Endothelial cell (in vitro differentiated cells): ENCODE measurements at regions not wholly inside any gene's neighbourhood (a gene's known extent, or its start where the extent isn't known, plus 50 kb on each side); places are given as distances from the start of the nearest gene placed in this dataset.

ENCODE experiments used
- DNase-seq: peaks from one replicate; pipeline ENCODE4 v3.0.0; 2021; ENCODE audit warnings: low spot score
- H3K27ac Mint-ChIP-seq: one replicate; pipeline ENCODE4 v1.8.0; 2021; ENCODE audit warnings: mixed read lengths, inconsistent platforms; ENCODE audit not compliant: unreplicated experiment
- H3K27me3 Mint-ChIP-seq: one replicate; pipeline ENCODE4 v1.8.0; 2021; ENCODE audit warnings: mild to moderate bottlenecking, moderate library complexity, mixed read lengths, inconsistent platforms; ENCODE audit not compliant: unreplicated experiment
- H3K36me3 Mint-ChIP-seq: one replicate; pipeline ENCODE4 v1.8.0; 2021; ENCODE audit warnings: mild to moderate bottlenecking, low read depth, mixed read lengths, inconsistent platforms; ENCODE audit not compliant: unreplicated experiment
- H3K4me1 Mint-ChIP-seq: one replicate; pipeline ENCODE4 v1.8.0; 2021; ENCODE audit warnings: mild to moderate bottlenecking, mixed read lengths, inconsistent platforms; ENCODE audit not compliant: unreplicated experiment
- H3K4me3 Mint-ChIP-seq: one replicate; pipeline ENCODE4 v1.8.0; 2021; ENCODE audit warnings: mild to moderate bottlenecking, mixed read lengths, inconsistent platforms; ENCODE audit not compliant: unreplicated experiment
- H3K9me3 Mint-ChIP-seq: one replicate; pipeline ENCODE4 v1.8.0; 2021; ENCODE audit warnings: mixed read lengths, inconsistent platforms; ENCODE audit not compliant: unreplicated experiment
- TF ChIP-seq, protein P1 (sequence below): fragments of 200-600 bp; sonication (generic); IDR thresholded peaks from one replicate; pipeline ENCODE4 v1.5.0; 2021; ENCODE audit warnings: antibody characterized with exemption; ENCODE audit not compliant: unreplicated experiment

GRCh38 chr18:40235836-40236235, 1719.2 kb upstream of the PIK3C3 start:
- Mint-ChIP-seq H3K4me1 (no peaks in the 10 kb centered on the region), H3K27ac (no peak overlapping the region), H3K27me3 (no peaks in the 10 kb centered on the region), H3K4me3 (no peak overlapping the region), H3K9me3 (no peaks in the 10 kb centered on the region), H3K36me3 (no peaks in the 10 kb centered on the region)
- TF ChIP-seq, protein P1, sequence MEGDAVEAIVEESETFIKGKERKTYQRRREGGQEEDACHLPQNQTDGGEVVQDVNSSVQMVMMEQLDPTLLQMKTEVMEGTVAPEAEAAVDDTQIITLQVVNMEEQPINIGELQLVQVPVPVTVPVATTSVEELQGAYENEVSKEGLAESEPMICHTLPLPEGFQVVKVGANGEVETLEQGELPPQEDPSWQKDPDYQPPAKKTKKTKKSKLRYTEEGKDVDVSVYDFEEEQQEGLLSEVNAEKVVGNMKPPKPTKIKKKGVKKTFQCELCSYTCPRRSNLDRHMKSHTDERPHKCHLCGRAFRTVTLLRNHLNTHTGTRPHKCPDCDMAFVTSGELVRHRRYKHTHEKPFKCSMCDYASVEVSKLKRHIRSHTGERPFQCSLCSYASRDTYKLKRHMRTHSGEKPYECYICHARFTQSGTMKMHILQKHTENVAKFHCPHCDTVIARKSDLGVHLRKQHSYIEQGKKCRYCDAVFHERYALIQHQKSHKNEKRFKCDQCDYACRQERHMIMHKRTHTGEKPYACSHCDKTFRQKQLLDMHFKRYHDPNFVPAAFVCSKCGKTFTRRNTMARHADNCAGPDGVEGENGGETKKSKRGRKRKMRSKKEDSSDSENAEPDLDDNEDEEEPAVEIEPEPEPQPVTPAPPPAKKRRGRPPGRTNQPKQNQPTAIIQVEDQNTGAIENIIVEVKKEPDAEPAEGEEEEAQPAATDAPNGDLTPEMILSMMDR: no peak
- no peak for DNase-seq

- H3K27ac Mint-ChIP-seq: no peak overlapping the region
- no peaks in the 10 kb centered on the region for H3K36me3 Mint-ChIP-seq
- H3K9me3 Mint-ChIP-seq: no peaks in the 10 kb centered on the region
- DNase-seq: no peak
- H3K4me1 Mint-ChIP-seq: no peaks in the 10 kb centered on the region
- TF ChIP-seq, protein P1: no peak
- no peak overlapping the region for H3K4me3 Mint-ChIP-seq
- no peaks in the 10 kb centered on the region for H3K27me3 Mint-ChIP-seq
These were observed 1719.7 kb upstream of the PIK3C3 start for GRCh38 chr18:40235323-40235722.

DNA sequence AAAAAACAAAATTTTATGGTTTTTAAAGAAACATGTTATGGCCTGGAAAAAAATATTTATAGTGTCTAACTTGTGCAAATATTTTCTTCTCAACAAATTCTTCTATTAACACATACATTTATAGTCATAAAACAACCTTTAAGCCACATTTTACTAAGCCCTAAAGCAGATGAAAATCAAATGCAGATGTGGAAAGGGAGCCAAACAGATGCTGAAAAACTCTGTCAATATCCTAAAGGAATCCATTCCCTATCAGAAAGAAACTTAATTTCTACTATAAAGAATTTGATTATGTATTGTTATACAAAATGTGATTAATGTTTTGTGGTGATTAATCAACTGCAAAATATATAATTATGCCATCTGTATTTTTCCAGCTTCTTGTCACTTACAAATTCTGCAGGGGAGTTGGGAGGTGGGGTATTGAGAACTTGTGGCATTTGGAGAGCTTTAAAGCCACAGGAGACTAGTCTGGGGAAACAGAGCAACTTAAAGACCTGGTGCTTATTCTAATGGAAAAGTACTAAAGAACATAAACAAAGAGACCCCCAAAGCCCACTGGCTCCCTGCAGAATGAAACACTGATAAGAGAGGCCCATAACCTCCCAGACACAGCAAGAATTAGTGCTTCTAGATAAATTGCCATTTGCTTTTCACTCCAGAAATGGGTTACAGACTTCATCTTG, 1721.0 kb upstream of the PIK3C3 start:
- no peak overlapping the region for H3K27ac Mint-ChIP-seq
- TF ChIP-seq, protein P1: no peak
- no peak overlapping the region for H3K4me3 Mint-ChIP-seq
- no peaks in the 10 kb centered on the region for H3K4me1 Mint-ChIP-seq
- no peaks in the 10 kb centered on the region for H3K9me3 Mint-ChIP-seq
- no peak for DNase-seq
- no peaks in the 10 kb centered on the region for H3K27me3 Mint-ChIP-seq
- H3K36me3 Mint-ChIP-seq: no peaks in the 10 kb centered on the region

- no peak overlapping the region for H3K27ac Mint-ChIP-seq
- H3K9me3 Mint-ChIP-seq: no peaks in the 10 kb centered on the region
- H3K36me3 Mint-ChIP-seq: no peaks in the 10 kb centered on the region
- H3K4me1 Mint-ChIP-seq: no peaks in the 10 kb centered on the region
- H3K27me3 Mint-ChIP-seq: no peaks in the 10 kb centered on the region
- no peak overlapping the region for H3K4me3 Mint-ChIP-seq
- no peak for DNase-seq
- TF ChIP-seq, protein P1: no peak
These were observed 1732.3 kb upstream of the PIK3C3 start for GRCh38 chr18:40222776-40223175.

DNA sequence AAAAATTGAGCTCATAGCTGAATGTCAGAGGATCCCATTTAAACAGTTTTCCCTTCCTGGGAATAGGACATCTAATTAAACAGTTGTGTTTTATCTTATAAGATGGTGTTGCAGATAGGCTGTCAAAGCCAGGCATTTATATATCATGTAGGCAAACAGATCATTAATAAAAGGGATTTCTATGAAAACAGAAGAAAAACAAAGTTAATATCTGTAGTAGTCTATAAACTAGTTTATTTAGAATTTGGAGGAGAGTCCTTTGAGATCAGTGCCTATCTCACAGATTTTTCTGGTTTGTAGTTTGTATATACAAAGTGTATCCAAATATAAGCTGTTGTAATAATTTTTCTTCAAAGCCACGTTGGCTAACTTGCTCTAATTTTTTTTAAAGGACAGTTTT, 1738.2 kb upstream of the PIK3C3 start:
- Mint-ChIP-seq H3K36me3 (no peaks in the 10 kb centered on the region), H3K9me3 (no peaks in the 10 kb centered on the region), H3K4me1 (no peaks in the 10 kb centered on the region), H3K4me3 (no peak overlapping the region), H3K27me3 (no peaks in the 10 kb centered on the region), H3K27ac (no peak overlapping the region)
- no peak for DNase-seq
- TF ChIP-seq, protein P1: no peak
